Gastroesophageal sphincter (tissue), 4 donors: ENCODE measurements at regions not wholly inside any gene's neighbourhood (a gene's known extent, or its start where the extent isn't known, plus 50 kb on each side); places are given as distances from the start of the nearest gene placed in this dataset.
"Not testable (repeated sequence)": the region's sequence is repeated elsewhere in the genome, so short reads cannot be mapped to it uniquely, and the experiment has no call there.

Experiments used
- ATAC-seq: fragments of 150-250 bp; one replicate; pipeline ENCODE4 v1.9.1; 2016; ENCODE audit warnings: mild to moderate bottlenecking, moderate library complexity
- H3K27ac ChIP-seq, 4 donors: fragments of 200-600 bp; sonication (generic) in 3 of 4; 1 replicate in 3 of 4; 2 replicates in 1 of 4; pipeline ENCODE4 v1.5.1; 2016 to 2019
- H3K27me3 ChIP-seq: fragments of 200-600 bp; sonication (generic); one replicate; pipeline ENCODE4 v1.5.1; 2019
- H3K36me3 ChIP-seq, 2 donors: fragments of 200-600 bp; sonication (generic); one replicate each; pipeline ENCODE4 v1.5.1; 2019; ENCODE audit warnings: control low read depth in 1 of 2
- H3K4me1 ChIP-seq, 3 donors: fragments of 200-600 bp; sonication (generic); 1 replicate in 2 of 3; 2 replicates in 1 of 3; pipeline ENCODE4 v1.5.1; 2016 to 2019; ENCODE audit warnings: control low read depth in 2 of 3
- H3K4me3 ChIP-seq, 2 donors: fragments of 200-600 bp; sonication (generic); one replicate each; pipeline ENCODE4 v1.5.1; 2019; ENCODE audit warnings: mild to moderate bottlenecking in 1 of 2, moderate library complexity in 1 of 2
- H3K9me3 ChIP-seq, 3 donors: fragments of 200-600 bp; sonication (generic); one replicate each; pipeline ENCODE4 v1.5.1; 2017 to 2019; ENCODE audit warnings: control low read depth in 2 of 3
- EP300 ChIP-seq: sonication (generic); formaldehyde crosslinking; IDR thresholded peaks from one replicate; pipeline ENCODE4 v1.6.1; 2017; ENCODE audit warnings: antibody characterized with exemption, mild to moderate bottlenecking
- POLR2A ChIP-seq, 2 donors: fragments of 450-650 bp; IDR thresholded peaks; one replicate each; pipeline ENCODE4 v1.6.1; 2017; ENCODE audit warnings: antibody characterized with exemption in 2 of 2, mild to moderate bottlenecking in 2 of 2, moderate library complexity in 1 of 2
- POLR2AphosphoS5 ChIP-seq: sonication (generic); formaldehyde crosslinking; IDR thresholded peaks from one replicate; pipeline ENCODE4 v1.6.1; 2017; ENCODE audit warnings: antibody characterized with exemption
- WGBS, 2 donors: methylation state at CpG; one replicate each; pipeline ENCODE4 v1.1.5; 2018; ENCODE audit warnings: low coverage in 1 of 2; 5-methylcytosine and 5-hydroxymethylcytosine counted together
- TF ChIP-seq, protein P1 (sequence below), 4 experiments: fragments of 200-600 bp in 2 of 4; fragments of 450-650 bp in 2 of 4; sonication (generic) in 1 of 4; IDR thresholded peaks; one replicate each; pipeline ENCODE4 v1.5.1; 2017 to 2019; ENCODE audit warnings: antibody characterized with exemption in 4 of 4, mild to moderate bottlenecking in 2 of 4, moderate library complexity in 2 of 4

DNA sequence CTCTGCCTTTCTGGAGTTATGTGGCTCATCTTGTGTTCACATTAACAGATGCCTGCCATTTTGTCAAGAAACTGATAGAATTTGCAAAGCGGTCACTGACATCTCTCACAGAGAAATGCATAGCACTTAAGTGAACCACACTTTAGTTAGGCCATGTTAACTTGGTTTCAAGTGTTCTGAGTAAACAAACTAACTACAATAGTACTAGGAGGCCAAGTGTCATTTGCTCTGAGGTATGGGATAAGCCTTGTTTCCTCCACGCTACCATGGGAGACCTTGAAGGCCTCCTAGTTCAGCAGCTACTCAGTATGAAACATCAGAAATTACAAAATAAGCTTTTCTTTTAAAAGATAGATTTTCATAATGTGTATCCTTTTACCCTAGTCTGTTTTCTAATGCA, 143.5 kb upstream of the MARCKS start:
- Histone ChIP-seq H3K4me1 (no peaks in the 10 kb centered on the region), H3K36me3 (no peaks in the 10 kb centered on the region), H3K4me3 (no peak overlapping the region), H3K9me3 (no peaks in the 10 kb centered on the region), H3K27me3 (no peaks in the 10 kb centered on the region), H3K27ac (no peak overlapping the region)
- no peak for ATAC-seq
- no peak for TF ChIP-seq POLR2A (IDR thresholded peaks at IDR 0.05)
- no peak for TF ChIP-seq POLR2AphosphoS5
- TF ChIP-seq, protein P1, sequence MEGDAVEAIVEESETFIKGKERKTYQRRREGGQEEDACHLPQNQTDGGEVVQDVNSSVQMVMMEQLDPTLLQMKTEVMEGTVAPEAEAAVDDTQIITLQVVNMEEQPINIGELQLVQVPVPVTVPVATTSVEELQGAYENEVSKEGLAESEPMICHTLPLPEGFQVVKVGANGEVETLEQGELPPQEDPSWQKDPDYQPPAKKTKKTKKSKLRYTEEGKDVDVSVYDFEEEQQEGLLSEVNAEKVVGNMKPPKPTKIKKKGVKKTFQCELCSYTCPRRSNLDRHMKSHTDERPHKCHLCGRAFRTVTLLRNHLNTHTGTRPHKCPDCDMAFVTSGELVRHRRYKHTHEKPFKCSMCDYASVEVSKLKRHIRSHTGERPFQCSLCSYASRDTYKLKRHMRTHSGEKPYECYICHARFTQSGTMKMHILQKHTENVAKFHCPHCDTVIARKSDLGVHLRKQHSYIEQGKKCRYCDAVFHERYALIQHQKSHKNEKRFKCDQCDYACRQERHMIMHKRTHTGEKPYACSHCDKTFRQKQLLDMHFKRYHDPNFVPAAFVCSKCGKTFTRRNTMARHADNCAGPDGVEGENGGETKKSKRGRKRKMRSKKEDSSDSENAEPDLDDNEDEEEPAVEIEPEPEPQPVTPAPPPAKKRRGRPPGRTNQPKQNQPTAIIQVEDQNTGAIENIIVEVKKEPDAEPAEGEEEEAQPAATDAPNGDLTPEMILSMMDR (IDR thresholded peaks at IDR 0.05) = no peak
- no peak for TF ChIP-seq EP300
- WGBS, 2 donors = 86 to 100% methylated on average over 2 of the region's 2 CpGs

DNA sequence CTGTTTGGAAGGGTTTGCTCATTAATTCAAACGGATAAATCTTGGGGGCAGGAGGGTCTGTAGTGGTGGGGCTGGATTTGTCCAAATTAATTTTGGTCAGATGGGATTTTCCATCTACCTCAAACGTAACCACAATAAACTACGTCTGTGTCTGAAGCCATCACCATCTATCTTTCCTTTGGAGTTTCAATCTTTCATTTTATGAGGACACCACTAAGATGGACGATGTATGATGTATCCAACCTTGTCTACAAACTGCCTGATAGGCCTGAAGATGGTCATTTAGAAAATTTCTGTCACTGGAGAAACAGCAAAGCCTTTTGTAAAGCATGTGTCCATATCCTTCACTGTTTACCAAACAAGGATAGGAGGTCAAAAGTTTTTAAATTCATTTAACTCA, 138.6 kb upstream of the MARCKS start:
- Histone ChIP-seq H3K4me3 (no peak overlapping the region), H3K9me3 (no peaks in the 10 kb centered on the region), H3K27me3 (no peaks in the 10 kb centered on the region), H3K4me1 (no peaks in the 10 kb centered on the region), H3K27ac (no peak overlapping the region), H3K36me3 (no peaks in the 10 kb centered on the region)
- TF ChIP-seq, protein P1 (IDR thresholded peaks at IDR 0.05) = no peak
- no peak for TF ChIP-seq POLR2AphosphoS5
- no peak for TF ChIP-seq EP300
- no peak for TF ChIP-seq POLR2A (IDR thresholded peaks at IDR 0.05)
- ATAC-seq = no peak
- WGBS, 2 donors = 73 to 83% methylated on average over 4 of the region's 4 CpGs

DNA sequence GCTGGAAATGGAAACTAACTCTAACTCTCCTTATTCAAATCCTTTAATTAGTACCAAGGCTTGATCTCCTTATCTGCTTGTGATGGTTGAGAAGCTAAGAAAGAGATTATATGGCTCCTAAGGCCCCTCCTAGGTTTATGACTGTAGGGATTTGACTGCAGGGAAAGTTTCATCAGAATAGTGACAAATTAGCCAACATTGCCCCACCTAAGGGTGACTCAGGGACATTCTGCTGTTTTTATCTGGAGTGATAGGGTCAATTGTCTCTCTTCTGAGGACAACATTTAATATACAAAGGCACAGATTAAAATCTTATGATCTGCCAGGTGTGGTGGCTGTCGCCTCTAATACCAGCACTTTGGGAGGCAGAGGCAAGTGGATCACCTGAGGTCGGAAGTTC, 138.1 kb upstream of the MARCKS start:
- no peaks in the 10 kb centered on the region for H3K9me3 ChIP-seq
- TF ChIP-seq POLR2AphosphoS5 (no peak), EP300 (no peak), POLR2A (IDR thresholded peaks at IDR 0.05) (no peak)
- TF ChIP-seq, protein P1 (IDR thresholded peaks at IDR 0.05) = no peak
- ATAC-seq = no peak
- H3K27me3 ChIP-seq = no peaks in the 10 kb centered on the region
- WGBS, 2 donors = 100% methylated on average over 1 of the region's 2 CpGs
- H3K36me3 ChIP-seq = no peaks in the 10 kb centered on the region
- H3K4me3 ChIP-seq = no peak overlapping the region
- no peaks in the 10 kb centered on the region for H3K4me1 ChIP-seq
- no peak overlapping the region for H3K27ac ChIP-seq

DNA sequence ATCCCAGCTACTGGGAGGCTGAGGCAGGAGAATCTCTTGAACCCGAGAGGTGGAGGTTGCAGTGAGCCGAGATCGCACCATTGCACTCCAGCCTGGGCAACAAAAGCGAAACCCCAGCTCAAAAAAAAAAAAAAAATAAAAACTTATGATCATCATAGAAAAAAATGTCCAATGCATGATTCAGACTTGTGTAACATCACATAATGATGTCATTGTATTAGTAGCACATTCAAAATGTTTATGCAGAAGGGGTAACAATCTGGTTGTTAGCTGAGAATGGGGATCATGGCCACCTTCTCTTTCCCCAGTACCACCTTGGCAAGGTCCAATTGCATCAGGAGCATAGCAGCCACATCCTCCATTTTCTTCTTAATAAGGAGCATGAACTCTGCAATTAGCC, 137.6 kb upstream of the MARCKS start:
- no peak for ATAC-seq
- no peak overlapping the region for H3K4me3 ChIP-seq
- H3K4me1 ChIP-seq = no peaks in the 10 kb centered on the region
- no peaks in the 10 kb centered on the region for H3K9me3 ChIP-seq
- 89 to 100% methylated on average over 1 to 4 of the region's 4 CpGs for WGBS, 2 donors
- H3K27ac ChIP-seq = no peak overlapping the region
- no peaks in the 10 kb centered on the region for H3K27me3 ChIP-seq
- no peaks in the 10 kb centered on the region for H3K36me3 ChIP-seq
- TF ChIP-seq POLR2AphosphoS5 (no peak), POLR2A (IDR thresholded peaks at IDR 0.05) (no peak), EP300 (no peak)
- TF ChIP-seq, protein P1 (IDR thresholded peaks at IDR 0.05) = no peak

DNA sequence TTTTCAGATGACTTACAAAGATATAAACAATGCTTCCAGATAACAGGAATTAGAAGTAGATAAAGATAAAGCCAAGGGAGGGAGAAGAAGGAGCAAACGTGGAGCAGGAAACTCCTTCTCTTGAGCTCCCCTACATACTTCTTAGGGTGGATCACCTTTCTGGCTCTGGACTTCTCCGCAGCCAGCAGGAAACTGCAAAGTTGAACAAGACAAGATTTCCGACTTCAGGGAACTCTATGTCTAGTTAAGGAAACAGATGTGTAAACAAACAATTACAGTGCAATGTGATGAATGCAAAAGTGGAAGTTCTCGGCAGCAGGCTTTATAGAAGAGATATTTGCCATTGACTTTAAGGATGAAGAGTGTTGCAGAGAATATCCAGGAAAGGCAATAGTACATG, 134.0 kb upstream of the MARCKS start:
- Histone ChIP-seq H3K27me3 (no peaks in the 10 kb centered on the region), H3K4me3 (no peak overlapping the region), H3K27ac (no peak overlapping the region), H3K9me3 (no peaks in the 10 kb centered on the region), H3K36me3 (no peaks in the 10 kb centered on the region), H3K4me1 (no peaks in the 10 kb centered on the region)
- no peak for ATAC-seq
- 42 to 46% methylated on average over 4 of the region's 4 CpGs for WGBS, 2 donors
- TF ChIP-seq, protein P1 (IDR thresholded peaks at IDR 0.05) = no peak
- TF ChIP-seq POLR2A (IDR thresholded peaks at IDR 0.05) (no peak), POLR2AphosphoS5 (no peak), EP300 (no peak)

DNA sequence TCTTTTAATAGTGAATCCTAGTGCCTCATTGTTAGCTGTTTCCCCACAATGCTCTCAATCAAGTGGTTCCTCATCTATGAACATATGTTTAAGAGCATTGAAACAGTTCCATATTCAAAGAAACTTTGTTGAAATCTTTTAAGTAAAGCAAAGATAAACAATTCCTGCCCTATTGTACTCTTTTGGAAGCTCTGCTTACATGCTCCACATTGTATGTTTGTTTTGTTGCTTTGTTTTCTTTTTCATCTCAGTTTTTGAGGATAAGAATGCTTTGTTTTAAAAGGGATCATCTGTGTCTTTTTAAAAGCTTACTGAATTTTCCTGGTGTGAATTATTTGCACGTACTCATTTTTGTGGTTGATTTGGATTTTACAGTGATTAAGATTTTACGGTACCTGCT, 132.2 kb upstream of the MARCKS start:
- 88% methylated on average over 2 of the region's 2 CpGs for WGBS, 2 donors
- ATAC-seq, H3K4me1 ChIP-seq: not testable (repeated sequence)

More for the DNA sequence above, 132.2 kb upstream of the MARCKS start:
- not testable (repeated sequence) for H3K27ac ChIP-seq, H3K27me3 ChIP-seq, H3K9me3 ChIP-seq, H3K4me3 ChIP-seq, H3K36me3 ChIP-seq
